GM12875 (cell line): ENCODE measurements at regions not wholly inside any gene's neighbourhood (a gene's known extent, or its start where the extent isn't known, plus 50 kb on each side); places are given as distances from the start of the nearest gene placed in this dataset.
"Not testable (repeated sequence)": the region's sequence is repeated elsewhere in the genome, so short reads cannot be mapped to it uniquely, and the experiment has no call there.

Experiments
- H3K4me3 ChIP-seq: one replicate; pipeline ENCODE4 v1.5.1; 2011; ENCODE audit warnings: low read depth, low read length, control low read depth
- TF ChIP-seq, protein P1 (sequence below): IDR thresholded peaks from 2 replicates; pipeline ENCODE4 v1.5.1; 2011; ENCODE audit warnings: low read depth, mild to moderate bottlenecking, control low read depth, inconsistent platforms, low read length, moderate library complexity, borderline replicate concordance; ENCODE audit not compliant: insufficient read depth

DNA sequence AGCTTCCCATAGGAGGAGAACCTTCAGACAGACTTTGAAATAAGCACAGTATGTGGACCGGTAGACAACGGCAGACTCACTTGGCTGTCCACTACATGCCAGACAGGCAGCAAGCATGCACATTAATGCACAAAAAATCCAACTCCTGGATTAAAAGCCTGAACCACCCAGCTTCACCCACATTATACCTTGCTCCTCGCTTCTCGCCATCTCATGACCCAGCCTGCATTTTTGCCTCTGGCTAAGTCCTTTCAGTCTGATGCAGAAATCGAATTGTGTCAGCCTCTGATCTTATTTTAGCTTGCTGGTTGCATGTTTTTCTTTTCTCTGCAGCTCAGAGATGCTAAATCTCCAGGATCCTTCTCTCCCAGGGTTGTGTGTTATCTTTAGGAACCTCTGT, 358.7 kb downstream of the RFC3 start:
- TF ChIP-seq, protein P1, sequence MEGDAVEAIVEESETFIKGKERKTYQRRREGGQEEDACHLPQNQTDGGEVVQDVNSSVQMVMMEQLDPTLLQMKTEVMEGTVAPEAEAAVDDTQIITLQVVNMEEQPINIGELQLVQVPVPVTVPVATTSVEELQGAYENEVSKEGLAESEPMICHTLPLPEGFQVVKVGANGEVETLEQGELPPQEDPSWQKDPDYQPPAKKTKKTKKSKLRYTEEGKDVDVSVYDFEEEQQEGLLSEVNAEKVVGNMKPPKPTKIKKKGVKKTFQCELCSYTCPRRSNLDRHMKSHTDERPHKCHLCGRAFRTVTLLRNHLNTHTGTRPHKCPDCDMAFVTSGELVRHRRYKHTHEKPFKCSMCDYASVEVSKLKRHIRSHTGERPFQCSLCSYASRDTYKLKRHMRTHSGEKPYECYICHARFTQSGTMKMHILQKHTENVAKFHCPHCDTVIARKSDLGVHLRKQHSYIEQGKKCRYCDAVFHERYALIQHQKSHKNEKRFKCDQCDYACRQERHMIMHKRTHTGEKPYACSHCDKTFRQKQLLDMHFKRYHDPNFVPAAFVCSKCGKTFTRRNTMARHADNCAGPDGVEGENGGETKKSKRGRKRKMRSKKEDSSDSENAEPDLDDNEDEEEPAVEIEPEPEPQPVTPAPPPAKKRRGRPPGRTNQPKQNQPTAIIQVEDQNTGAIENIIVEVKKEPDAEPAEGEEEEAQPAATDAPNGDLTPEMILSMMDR, result no peak
- no peak overlapping the region for H3K4me3 ChIP-seq

- no peak overlapping the region for H3K4me3 ChIP-seq
- TF ChIP-seq, protein P1, result no peak
These were observed 361.5 kb downstream of the RFC3 start for GRCh38 chr13:34179481-34179880.

DNA sequence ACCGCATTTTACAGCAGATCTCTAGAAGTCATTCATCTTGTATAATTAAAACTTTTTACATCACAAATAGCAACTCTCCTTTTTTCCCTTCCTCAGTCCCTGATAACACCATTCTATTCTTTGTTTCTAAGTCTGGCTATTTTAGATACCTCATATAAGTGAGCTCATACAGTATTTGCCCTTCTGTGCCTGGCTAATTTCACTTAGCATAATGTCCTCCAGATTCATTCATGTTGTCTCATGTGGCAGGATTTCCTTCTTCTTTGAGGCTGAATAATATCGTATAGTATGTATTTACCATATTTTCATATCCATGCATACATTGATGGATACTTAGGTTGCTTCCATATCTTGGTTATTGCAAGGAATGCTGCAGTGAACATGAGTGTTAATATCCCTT, 362.0 kb downstream of the RFC3 start:
- TF ChIP-seq, protein P1, result no peak
- H3K4me3 ChIP-seq, result no peak overlapping the region

GRCh38 chr13:34181256-34181655, 363.3 kb downstream of the RFC3 start:
- not testable (repeated sequence) for H3K4me3 ChIP-seq

DNA sequence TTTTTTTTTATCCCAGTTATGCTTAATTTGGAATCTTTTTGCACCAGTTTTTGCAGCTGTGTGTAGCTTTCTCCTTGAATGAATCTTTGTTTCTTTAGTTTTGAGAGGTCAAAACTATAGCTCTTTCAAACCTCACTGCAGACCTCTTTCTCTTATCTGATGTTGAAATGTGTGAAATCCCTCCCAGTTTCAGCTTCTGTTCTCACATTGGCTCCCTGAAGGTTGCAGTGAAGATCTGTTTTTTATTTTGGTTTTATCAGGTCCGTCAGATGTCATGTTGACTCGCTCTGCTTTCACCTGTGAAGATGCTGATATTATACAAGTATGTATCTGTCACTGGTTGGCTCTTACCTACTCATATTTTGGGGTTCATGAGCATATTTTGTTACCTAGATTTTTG, 372.0 kb downstream of the RFC3 start:
- TF ChIP-seq, protein P1, result no peak
- H3K4me3 ChIP-seq, result no peak overlapping the region

DNA sequence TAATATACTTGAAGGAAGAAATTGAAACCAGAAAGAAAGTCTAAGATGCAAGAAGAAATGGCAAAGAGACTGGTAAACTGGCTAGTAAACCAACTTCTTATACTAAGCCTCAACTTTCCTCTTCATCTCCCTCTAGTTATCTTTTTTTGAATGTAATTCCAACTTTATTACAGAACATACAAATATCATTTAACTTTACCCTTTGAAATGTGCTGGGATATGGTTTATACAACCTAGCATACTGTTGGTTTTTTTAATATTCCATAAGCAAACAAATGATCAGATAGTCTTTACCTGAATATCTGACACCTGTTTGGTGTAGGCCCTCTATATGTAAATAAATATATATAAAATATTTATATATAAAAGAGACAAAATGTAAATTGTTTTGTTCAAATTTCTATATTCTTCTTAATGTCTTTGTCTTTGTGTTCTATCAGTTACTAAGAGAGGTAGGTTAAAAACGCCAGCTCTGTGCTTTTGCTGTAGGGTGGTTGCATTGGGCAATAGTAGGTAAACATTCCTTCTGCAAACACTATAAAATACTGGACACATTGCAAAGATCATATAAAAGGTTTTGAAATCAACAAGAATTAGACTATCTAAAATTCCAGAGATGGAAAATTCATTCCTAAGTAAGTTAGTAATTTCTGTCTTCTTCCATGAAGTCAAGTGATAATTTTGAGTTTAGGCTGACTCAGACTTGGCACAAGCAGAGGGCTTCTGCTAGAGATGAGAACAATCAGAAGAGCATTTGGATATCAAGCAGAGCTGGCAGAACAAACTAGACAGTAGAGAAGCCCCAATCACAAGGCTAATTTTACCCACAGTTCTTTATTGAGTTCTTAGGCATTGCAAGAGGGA, 383.3 kb downstream of the RFC3 start:
- H3K4me3 ChIP-seq, result no peak overlapping the region
- TF ChIP-seq, protein P1, result no peak

- H3K4me3 ChIP-seq, result no peak overlapping the region
- TF ChIP-seq, protein P1, result no peak
These were observed 389.4 kb downstream of the RFC3 start for GRCh38 chr13:34207334-34207733.

- no peak overlapping the region for H3K4me3 ChIP-seq
- TF ChIP-seq, protein P1, result no peak
These were observed 389.9 kb downstream of the RFC3 start for GRCh38 chr13:34207872-34208271.
